H1 (cell line): ENCODE measurements at regions not wholly inside any gene's neighbourhood (a gene's known extent, or its start where the extent isn't known, plus 50 kb on each side); places are given as distances from the start of the nearest gene placed in this dataset.

Experiments used
- CTCF ChIA-PET: fragments of 300-600 bp; sonication (Branson Sonifier 250); formaldehyde crosslinking; loops from one replicate; lab custom pipeline; 2021; ENCODE audit not compliant: partially characterized antibody; lab: Charles Lee
- POLR2A ChIA-PET: fragments of 300-600 bp; sonication (Branson Sonifier 250); formaldehyde crosslinking; loops from one replicate; lab custom pipeline; 2021; ENCODE audit warnings: inconsistent platforms; ENCODE audit not compliant: partially characterized antibody; lab: Charles Lee
- DNase-seq, 2 experiments: peaks; one replicate each; pipeline versions ENCODE4 v3.0.0 to v3.0.0-alpha.2; 2010 to 2022; ENCODE audit warnings: low spot score in 2 of 2, low read depth in 1 of 2, mixed read lengths in 1 of 2
- FAIRE-seq: peaks from 2 replicates; lab custom pipeline; 2011; peaks lifted over from hg19 to GRCh38; lab: Jason Lieb, UNC
- H2AFZ ChIP-seq: 2 replicates; pipeline ENCODE4 v1.8.1; 2012; ENCODE audit warnings: low read length, inconsistent platforms
- H2AK5ac ChIP-seq: 2 replicates; pipeline ENCODE4 v1.6.1; 2013; ENCODE audit warnings: low read depth, low read length
- H2BK120ac ChIP-seq: replicated peaks from 2 replicates; pipeline ENCODE3; 2013; ENCODE audit warnings: low read depth, low read length, inconsistent platforms
- H2BK12ac ChIP-seq: 2 replicates; pipeline ENCODE4 v1.6.1; 2013; ENCODE audit warnings: low read depth, low read length
- H2BK15ac ChIP-seq: 2 replicates; pipeline ENCODE4 v1.6.1; 2013; ENCODE audit warnings: low read length
- H2BK20ac ChIP-seq: 2 replicates; pipeline ENCODE4 v1.6.1; 2013; ENCODE audit warnings: low read length
- H2BK5ac ChIP-seq: 2 replicates; pipeline ENCODE4 v1.6.1; 2013; ENCODE audit warnings: low read depth, low read length
- H3K14ac ChIP-seq: 2 replicates; pipeline ENCODE4 v1.6.1; 2013; ENCODE audit warnings: inconsistent platforms; ENCODE audit not compliant: insufficient read length
- H3K18ac ChIP-seq: 2 replicates; pipeline ENCODE4 v1.6.1; 2013; ENCODE audit warnings: low read length; ENCODE audit errors: extremely low read depth
- H3K23ac ChIP-seq: 2 replicates; pipeline ENCODE4 v1.6.1; 2013; ENCODE audit warnings: inconsistent platforms; ENCODE audit not compliant: insufficient read length
- H3K23me2 ChIP-seq: 2 replicates; pipeline ENCODE4 v1.6.1; 2013; ENCODE audit warnings: low read depth, low read length
- H3K27ac ChIP-seq: 2 replicates; pipeline ENCODE4 v1.6.1; 2011; ENCODE audit warnings: low read depth, low read length, inconsistent platforms
- H3K27me3 ChIP-seq, 4 experiments: replicated peaks in 1 of 4; 1 replicate in 1 of 4; 2 replicates in 3 of 4; pipeline versions ENCODE4 v1.6.1 to v1.8.1; 2011 to 2013; ENCODE audit warnings: low read length in 3 of 4, mild to moderate bottlenecking in 3 of 4, inconsistent platforms in 2 of 4, mixed read lengths in 2 of 4, moderate library complexity in 1 of 4; ENCODE audit not compliant: control insufficient read depth in 3 of 4, insufficient read depth in 3 of 4; ENCODE audit errors: extremely low read depth in 1 of 4
- H3K36me3 ChIP-seq, 4 experiments: 2 replicates each; pipeline versions ENCODE4 v1.6.1 to v1.8.1; 2011 to 2013; ENCODE audit warnings: mild to moderate bottlenecking in 4 of 4, low read length in 3 of 4, moderate library complexity in 2 of 4, control low read depth in 1 of 4, inconsistent platforms in 1 of 4; ENCODE audit not compliant: insufficient read depth in 4 of 4, control insufficient read depth in 2 of 4
- H3K4ac ChIP-seq: replicated peaks from 2 replicates; pipeline ENCODE3; 2013; ENCODE audit warnings: low read length, low read depth, mixed read lengths, inconsistent platforms; ENCODE audit not compliant: insufficient read length
- H3K4me1 ChIP-seq, 4 experiments: replicated peaks in 1 of 4; 1 replicate in 1 of 4; 2 replicates in 3 of 4; pipeline versions ENCODE4 v1.6.1 to v1.8.1; 2011 to 2013; ENCODE audit warnings: low read length in 3 of 4, inconsistent platforms in 2 of 4, mixed read lengths in 1 of 4; ENCODE audit not compliant: insufficient read depth in 4 of 4, control insufficient read depth in 3 of 4
- H3K4me2 ChIP-seq, 2 experiments: 2 replicates each; pipeline versions ENCODE4 v1.6.1 to v1.8.1; 2011 to 2013; ENCODE audit warnings: low read depth in 2 of 2, low read length in 2 of 2, control low read depth in 1 of 2, inconsistent platforms in 1 of 2, mild to moderate bottlenecking in 1 of 2; ENCODE audit not compliant: insufficient read depth in 1 of 2
- H3K4me3 ChIP-seq, 4 experiments: fragments of 200-600, 300-600 bp in 1 of 4; sonication (generic), shearing (Covaris generic), sonication (Bioruptor Twin) in 1 of 4; 2 replicates each; pipeline versions ENCODE4 v1.5.1 to v1.8.1; 2011 to 2016; ENCODE audit warnings: low read length in 4 of 4, low read depth in 3 of 4, control low read depth in 2 of 4, inconsistent platforms in 2 of 4, mild to moderate bottlenecking in 2 of 4, mixed read lengths in 1 of 4, moderate library complexity in 1 of 4; ENCODE audit not compliant: insufficient read depth in 2 of 4; ENCODE audit errors: extremely low read depth in 1 of 4
- H3K56ac ChIP-seq: replicated peaks from 2 replicates; pipeline ENCODE3; 2013; ENCODE audit warnings: low read depth, mild to moderate bottlenecking, mixed read lengths, low read length, inconsistent platforms; ENCODE audit not compliant: insufficient read length
- H3K79me1 ChIP-seq: 2 replicates; pipeline ENCODE4 v1.6.1; 2013; ENCODE audit warnings: low read depth, low read length, control low read depth
- H3K79me2 ChIP-seq, 2 experiments: 2 replicates each; pipeline versions ENCODE4 v1.6.1 to v1.8.1; 2012 to 2013; ENCODE audit warnings: low read length in 2 of 2, mild to moderate bottlenecking in 2 of 2, inconsistent platforms in 1 of 2; ENCODE audit not compliant: insufficient read depth in 2 of 2, control insufficient read depth in 1 of 2
- H3K9ac ChIP-seq, 4 experiments: replicated peaks in 1 of 4; 1 replicate in 1 of 4; 2 replicates in 3 of 4; pipeline versions ENCODE4 v1.6.1 to v1.8.1; 2011 to 2013; ENCODE audit warnings: low read depth in 3 of 4, low read length in 3 of 4, control low read depth in 2 of 4, mild to moderate bottlenecking in 2 of 4, moderate library complexity in 2 of 4, inconsistent platforms in 1 of 4; ENCODE audit errors: extremely low read depth in 1 of 4
- H3K9me3 ChIP-seq, 2 experiments: 2 replicates each; pipeline versions ENCODE4 v1.6.1 to v1.8.1; 2012 to 2013; ENCODE audit warnings: mild to moderate bottlenecking in 2 of 2, moderate library complexity in 2 of 2, control low read depth in 1 of 2, inconsistent platforms in 1 of 2, low read depth in 1 of 2, low read length in 1 of 2, mixed read lengths in 1 of 2; ENCODE audit not compliant: insufficient read depth in 2 of 2
- H4K20me1 ChIP-seq, 2 experiments: replicated peaks in 1 of 2; 2 replicates each; pipeline versions ENCODE3 to v1.8.1; 2011 to 2013; ENCODE audit warnings: inconsistent platforms in 2 of 2, low read length in 2 of 2, mild to moderate bottlenecking in 1 of 2; ENCODE audit not compliant: insufficient read depth in 2 of 2, control insufficient read depth in 1 of 2
- H4K5ac ChIP-seq: 2 replicates; pipeline ENCODE4 v1.6.1; 2013; ENCODE audit warnings: low read length, low read depth, mixed read lengths, inconsistent platforms; ENCODE audit not compliant: insufficient read length
- H4K8ac ChIP-seq: 2 replicates; pipeline ENCODE4 v1.8.0; 2013; ENCODE audit warnings: mild to moderate bottlenecking, moderate library complexity, low read length, inconsistent platforms; ENCODE audit not compliant: insufficient read depth; ENCODE audit errors: extremely low read depth
- H4K91ac ChIP-seq: replicated peaks from 2 replicates; pipeline ENCODE3; 2013; ENCODE audit warnings: low read length, mixed read lengths, inconsistent platforms; ENCODE audit not compliant: insufficient read length
- ATF3 ChIP-seq: IDR thresholded peaks from 2 replicates; pipeline ENCODE4 v1.6.1; 2011; ENCODE audit warnings: low read depth, mild to moderate bottlenecking, low read length; ENCODE audit not compliant: insufficient read depth
- CBX5 ChIP-seq: fragments of 300-800, 300-1000 bp; sonication (generic); IDR thresholded peaks from 2 replicates; pipeline ENCODE4 v1.7.1; 2016; ENCODE audit warnings: antibody characterized with exemption, low read length, low read depth
- CHD1 ChIP-seq: IDR thresholded peaks from 2 replicates; pipeline ENCODE4 v1.6.1; 2012; ENCODE audit warnings: low read depth, low read length, improper control_type of control experiment
- E2F6 ChIP-seq: IDR thresholded peaks from 2 replicates; pipeline ENCODE4 v1.6.1; 2012; ENCODE audit warnings: inconsistent platforms
- FOSL1 ChIP-seq: IDR thresholded peaks from 2 replicates; pipeline ENCODE4 v1.6.1; 2011; ENCODE audit warnings: mild to moderate bottlenecking, low read depth, low read length, moderate library complexity; ENCODE audit not compliant: insufficient read depth
- JUN ChIP-seq: IDR thresholded peaks from 2 replicates; pipeline ENCODE4 v1.6.1; 2011; ENCODE audit warnings: low read depth, mild to moderate bottlenecking, improper control_type of control experiment, low read length
- KDM5A ChIP-seq: fragments of 200-600 bp; IDR thresholded peaks from 2 replicates; pipeline ENCODE4 v1.7.1; 2012; ENCODE audit warnings: mild to moderate bottlenecking, low read length, inconsistent platforms, mixed read lengths
- PHF8 ChIP-seq: fragments of 200-600 bp; sonication (generic); conservative IDR thresholded peaks from 2 replicates; pipeline ENCODE4 v1.7.1; 2012; ENCODE audit warnings: low read depth, mild to moderate bottlenecking, inconsistent platforms, low read length, moderate library complexity
- RAD21 ChIP-seq, 2 experiments: IDR thresholded peaks in 1 of 2; conservative IDR thresholded peaks in 1 of 2; 2 replicates each; pipeline ENCODE4 v1.6.1; 2011; ENCODE audit warnings: low read depth in 2 of 2, low read length in 2 of 2, improper control_type of control experiment in 1 of 2, inconsistent platforms in 1 of 2, mild to moderate bottlenecking in 1 of 2, moderate library complexity in 1 of 2
- RNF2 ChIP-seq: fragments of 200-900, 300-1000 bp; sonication (generic); IDR thresholded peaks from 2 replicates; pipeline ENCODE4 v1.7.1; 2016; ENCODE audit warnings: borderline replicate concordance, low read depth, mild to moderate bottlenecking, antibody characterized with exemption, low read length; ENCODE audit not compliant: poor library complexity, severe bottlenecking; ENCODE audit errors: missing control alignments
- SIN3A ChIP-seq, 2 experiments: IDR thresholded peaks in 1 of 2; conservative IDR thresholded peaks in 1 of 2; 2 replicates each; pipeline ENCODE4 v1.6.1; 2011 to 2012; ENCODE audit warnings: low read length in 2 of 2, improper control_type of control experiment in 1 of 2, low read depth in 1 of 2, mild to moderate bottlenecking in 1 of 2
- SIX5 ChIP-seq: IDR thresholded peaks from 2 replicates; pipeline ENCODE4 v1.6.1; 2011; ENCODE audit warnings: mild to moderate bottlenecking, low read depth, low read length
- SP1 ChIP-seq: IDR thresholded peaks from 2 replicates; pipeline ENCODE4 v1.6.1; 2011; ENCODE audit warnings: low read depth, low read length
- WGBS, 2 experiments: shearing (Covaris generic) in 1 of 2; methylation state at CpG; one replicate each; pipeline versions ENCODE4 v1.1.6 to v1.1.7; 2013 to 2015; ENCODE audit warnings: low lambda C conversion rate in 2 of 2, mixed read lengths in 2 of 2, inconsistent platforms in 1 of 2, low coverage in 1 of 2, missing lambda C conversion rate in 1 of 2; ENCODE audit not compliant: insufficient replicate concordance in 2 of 2, insufficient coverage in 1 of 2, insufficient read length in 1 of 2; ENCODE audit errors: extremely low coverage in 1 of 2, missing lambda C conversion rate in 1 of 2; 5-methylcytosine and 5-hydroxymethylcytosine counted together

- Histone ChIP-seq H4K8ac (no peak overlapping the region), H2AK5ac (no peak overlapping the region), H3K4me3 (no peak overlapping the region), H2AFZ (no peak overlapping the region), H4K20me1 (no peaks in the 10 kb centered on the region), H3K23me2 (no peaks in the 10 kb centered on the region), H2BK12ac (no peak overlapping the region), H3K14ac (no peak overlapping the region), H3K56ac (no peak overlapping the region), H4K91ac (no peak overlapping the region), H2BK120ac (no peak overlapping the region), H3K27ac (no peak overlapping the region), H3K4me1 (no peaks in the 10 kb centered on the region), H2BK15ac (no peak overlapping the region), H3K4ac (no peak overlapping the region), H2BK5ac (no peak overlapping the region), H3K27me3 (no peaks in the 10 kb centered on the region), H3K79me1 (no peaks in the 10 kb centered on the region), H4K5ac (no peak overlapping the region), H2BK20ac (no peak overlapping the region), H3K9me3 (peaks cover 5 to 6% of the 10 kb centered on the region in 2 experiments; a peak in 2 of 4 replicates), H3K79me2 (no peaks in the 10 kb centered on the region), H3K23ac (no peak overlapping the region), H3K9ac (no peak overlapping the region), H3K4me2 (no peak overlapping the region), H3K36me3 (no peaks in the 10 kb centered on the region; a peak in 1 of 8 replicates), H3K18ac (no peak overlapping the region)
- FAIRE-seq (no peak), DNase-seq (no peak)
- ChIA-PET CTCF (no interaction called here), POLR2A (interaction anchor here (0.7 kb wide), 1 partner anchor 805 kb away, joined by 3 read pairs; no protein-coding TSS in a partner anchor)
- WGBS, 2 experiments, result 94% methylated on average over 4 of the region's 4 CpGs; no CpG with 5 or more reads in 1 of the 2 experiments
- no peak for TF ChIP-seq PHF8
- TF ChIP-seq KDM5A, result no peak
- no peak for TF ChIP-seq SP1
- TF ChIP-seq ATF3, result no peak
- no peak for TF ChIP-seq SIX5
- TF ChIP-seq SIN3A (conservative IDR thresholded peaks at IDR 0.05 in 1 of 2, IDR thresholded peaks at IDR 0.05 in 1 of 2; ENCODE audit: low read depth in 1 of 2, low read length in 2 of 2), result no peak
- TF ChIP-seq E2F6, result no peak
- no peak for TF ChIP-seq RAD21 (IDR thresholded peaks at IDR 0.05 in 1 of 2, conservative IDR thresholded peaks at IDR 0.05 in 1 of 2; ENCODE audit: low read depth in 2 of 2, low read length in 2 of 2)
- no peak for TF ChIP-seq JUN
- TF ChIP-seq RNF2, result no peak
- TF ChIP-seq CHD1, result no peak
- TF ChIP-seq FOSL1, result no peak
- no peak for TF ChIP-seq CBX5
Measured at GRCh38 chr7:138386821-138387220, 73.2 kb upstream of the TRIM24 start.
